ELF-1 (cell line): ENCODE measurements at regions not wholly inside any gene's neighbourhood (a gene's known extent, or its start where the extent isn't known, plus 50 kb on each side); places are given as distances from the start of the nearest gene placed in this dataset.

ENCODE experiments used
- DNase-seq: peaks from one replicate; pipeline ENCODE4 v3.0.0-alpha.2; 2016; ENCODE audit warnings: low read depth, low spot score

DNA sequence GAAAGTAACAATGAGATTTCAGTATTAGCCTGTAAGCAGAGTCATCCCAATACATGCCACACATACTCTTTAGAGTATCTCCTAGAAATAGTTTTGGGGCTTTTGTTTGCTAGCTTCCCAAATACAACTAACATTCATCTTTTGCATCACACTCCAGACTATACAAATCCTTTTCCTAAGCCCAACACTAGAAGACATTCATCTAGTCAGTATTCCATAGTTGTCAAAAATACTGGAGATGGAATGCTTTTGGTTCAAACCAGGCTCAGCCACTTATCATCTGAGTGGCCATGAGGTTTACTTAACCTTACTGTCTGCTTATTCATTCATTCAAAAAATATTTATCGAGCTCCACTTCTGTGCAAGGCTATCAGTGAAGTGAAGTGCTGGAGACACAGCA, 205.1 kb upstream of the SGCD start:
- DNase-seq = no peak

DNA sequence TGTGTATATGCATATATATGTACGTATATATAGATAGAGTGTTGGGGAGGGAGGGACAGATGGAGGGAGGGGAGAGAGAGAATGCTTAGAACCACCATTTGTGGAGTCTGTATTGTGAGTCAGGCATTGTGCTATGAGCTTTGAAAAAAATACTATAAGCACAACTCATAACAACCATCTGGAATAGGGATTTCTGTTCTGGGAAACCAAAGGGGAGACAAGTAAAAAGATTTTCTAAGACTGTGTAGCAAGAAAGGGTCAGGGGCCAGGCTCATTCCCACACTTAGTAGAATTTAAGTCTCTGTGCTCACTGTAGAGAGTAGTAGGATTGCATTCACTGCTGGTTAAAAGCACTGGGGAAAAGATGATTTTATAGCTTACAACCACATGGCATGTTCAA, 202.3 kb upstream of the SGCD start:
- DNase-seq = no peak

DNA sequence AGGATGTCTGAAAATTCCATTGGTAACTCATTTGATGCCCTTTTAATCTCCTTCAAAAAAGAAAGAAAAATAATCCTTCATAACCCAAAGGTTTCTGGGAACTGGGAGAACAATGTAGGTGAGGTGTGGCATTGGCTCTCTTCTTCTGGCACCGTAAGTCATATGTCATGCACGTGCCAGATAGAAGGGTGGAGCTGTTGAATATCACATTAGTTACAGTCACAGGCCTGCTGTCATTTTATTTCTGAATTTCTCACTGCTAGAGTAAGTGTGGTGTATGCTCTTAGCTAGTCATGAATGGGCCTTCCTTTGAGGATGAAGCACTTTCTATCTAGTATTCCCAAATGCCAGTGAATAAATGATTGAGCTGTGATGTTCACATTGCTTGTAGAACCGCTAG, 201.8 kb upstream of the SGCD start:
- no peak for DNase-seq

DNA sequence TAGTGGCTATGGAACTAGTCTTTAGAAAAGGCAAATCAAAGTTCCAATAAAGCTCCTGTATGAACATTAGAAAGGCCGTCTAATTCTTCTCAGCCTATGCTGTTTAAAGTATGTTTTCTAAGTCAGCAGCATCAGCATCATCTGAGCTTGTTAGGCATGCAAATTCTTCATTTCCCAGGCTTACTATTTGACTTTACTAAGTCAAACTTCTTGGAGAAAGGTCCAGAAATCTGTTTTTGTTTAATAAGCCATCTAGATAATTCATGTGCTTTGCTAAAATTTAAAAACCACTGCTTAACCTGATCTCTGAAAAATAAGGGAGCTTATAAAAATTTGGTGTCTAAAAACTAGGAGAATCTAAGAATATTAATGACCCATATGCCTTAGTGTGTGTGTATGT, 200.2 kb upstream of the SGCD start:
- no peak for DNase-seq

DNA sequence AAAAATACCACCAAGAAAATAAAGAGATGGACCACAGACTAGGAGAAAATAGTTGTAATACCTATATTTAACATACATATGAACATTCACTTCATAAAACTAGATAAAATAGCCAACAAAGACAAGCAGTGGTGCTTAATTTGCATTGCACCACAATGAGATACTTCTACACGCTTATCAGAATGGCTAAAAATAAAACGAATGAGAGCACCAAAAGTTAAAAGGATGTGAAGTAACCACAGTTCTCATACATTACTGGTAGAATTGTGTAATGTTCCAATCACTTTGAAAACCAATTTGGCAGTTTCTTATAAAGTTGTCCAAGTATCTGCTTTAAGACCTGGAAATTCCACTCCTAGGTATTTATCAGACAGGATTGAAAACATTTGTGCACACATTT, 198.9 kb upstream of the SGCD start:
- no peak for DNase-seq

DNA sequence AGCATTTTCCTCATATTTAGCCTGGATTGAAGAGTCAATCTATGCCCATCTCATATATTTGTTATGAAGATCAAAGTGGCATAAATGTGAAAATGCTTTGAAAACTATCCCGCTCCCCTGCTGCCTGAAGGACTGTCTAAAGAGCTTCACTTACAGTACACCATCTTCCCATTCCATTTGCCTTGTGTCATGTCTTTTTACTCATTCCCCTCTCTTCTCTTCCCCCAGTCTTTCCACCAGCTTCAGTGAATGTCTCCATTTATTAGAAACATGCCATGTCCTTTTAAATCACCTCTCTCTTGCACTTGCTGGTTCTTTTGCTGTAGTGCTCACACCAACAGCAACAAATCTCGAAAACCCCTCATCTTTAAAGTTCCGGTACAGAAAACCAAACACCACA, 192.7 kb upstream of the SGCD start:
- no peak for DNase-seq

DNA sequence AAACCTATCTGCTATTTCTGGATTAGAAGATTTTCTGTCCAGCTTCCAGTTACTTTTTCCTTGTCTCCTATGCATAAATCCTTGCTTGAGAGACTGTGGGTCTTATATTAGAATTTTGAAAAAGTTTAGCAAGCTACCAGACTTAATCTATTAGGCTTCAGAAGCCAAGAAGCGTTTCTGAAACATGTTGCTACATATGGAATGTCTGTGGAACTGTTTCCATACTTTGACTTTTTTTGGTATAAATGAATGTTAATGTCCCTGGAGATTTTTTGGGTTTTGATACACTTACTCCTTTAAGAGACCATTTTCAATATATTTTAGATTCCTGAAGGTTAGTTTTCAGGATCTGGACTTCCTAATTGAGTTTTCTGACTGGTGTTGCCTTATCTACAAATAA, 191.4 kb upstream of the SGCD start:
- DNase-seq = no peak

DNA sequence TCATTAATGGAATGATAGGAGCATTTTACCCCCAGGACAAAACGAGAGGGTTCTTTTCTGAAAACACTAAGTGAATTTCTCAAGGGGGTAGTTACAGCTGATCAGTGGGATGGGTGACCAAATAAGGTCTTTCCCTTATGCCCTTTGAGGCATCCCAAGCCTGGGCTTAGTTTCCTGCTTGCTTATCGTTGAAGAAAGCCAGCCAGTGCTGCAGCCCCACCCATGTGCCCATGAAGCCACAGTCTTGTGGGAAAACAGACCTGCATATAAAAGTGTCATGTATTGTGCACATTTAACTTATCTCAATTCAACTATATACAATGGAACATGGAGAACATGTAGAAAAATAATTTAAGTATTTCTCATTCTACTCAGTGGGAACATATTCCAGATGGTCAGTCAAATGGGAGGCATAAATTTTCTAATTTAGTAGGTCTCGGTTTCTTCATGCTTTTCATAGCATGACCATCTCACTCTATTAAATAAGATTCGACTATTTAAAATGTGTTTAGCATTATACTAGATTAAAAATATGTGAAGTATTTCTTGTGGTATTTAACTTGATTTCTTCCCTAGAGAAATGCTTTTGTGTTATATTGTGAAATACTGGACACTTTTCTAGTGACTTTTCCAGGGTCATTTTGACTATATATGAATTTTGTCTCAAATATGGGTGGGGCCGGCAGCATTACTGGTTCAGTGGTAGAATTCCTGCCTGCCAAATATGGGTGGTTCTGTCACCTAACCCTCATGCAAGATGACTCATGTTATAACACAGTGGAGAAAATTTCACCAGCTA, 189.7 kb upstream of the SGCD start:
- no peak for DNase-seq

DNA sequence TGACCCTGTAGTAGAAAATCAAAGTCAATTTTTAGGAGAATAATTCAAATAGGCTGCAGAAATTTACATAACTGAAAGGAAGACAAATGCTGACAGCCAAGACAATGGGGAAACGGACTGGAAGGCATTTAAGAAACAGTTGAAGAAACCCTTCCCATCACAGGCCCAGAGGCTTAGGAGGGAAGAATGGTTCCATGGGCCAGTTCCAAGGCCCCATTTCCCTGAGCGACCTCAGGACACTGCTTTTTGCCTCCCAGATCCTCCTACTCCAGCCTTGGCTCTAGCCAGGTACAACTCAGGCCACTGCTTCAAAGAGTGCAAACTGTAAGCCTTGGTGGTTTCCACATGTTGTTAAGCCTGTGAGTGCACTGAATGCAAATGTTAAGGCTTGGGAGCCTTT, 184.1 kb upstream of the SGCD start:
- DNase-seq = no peak

DNA sequence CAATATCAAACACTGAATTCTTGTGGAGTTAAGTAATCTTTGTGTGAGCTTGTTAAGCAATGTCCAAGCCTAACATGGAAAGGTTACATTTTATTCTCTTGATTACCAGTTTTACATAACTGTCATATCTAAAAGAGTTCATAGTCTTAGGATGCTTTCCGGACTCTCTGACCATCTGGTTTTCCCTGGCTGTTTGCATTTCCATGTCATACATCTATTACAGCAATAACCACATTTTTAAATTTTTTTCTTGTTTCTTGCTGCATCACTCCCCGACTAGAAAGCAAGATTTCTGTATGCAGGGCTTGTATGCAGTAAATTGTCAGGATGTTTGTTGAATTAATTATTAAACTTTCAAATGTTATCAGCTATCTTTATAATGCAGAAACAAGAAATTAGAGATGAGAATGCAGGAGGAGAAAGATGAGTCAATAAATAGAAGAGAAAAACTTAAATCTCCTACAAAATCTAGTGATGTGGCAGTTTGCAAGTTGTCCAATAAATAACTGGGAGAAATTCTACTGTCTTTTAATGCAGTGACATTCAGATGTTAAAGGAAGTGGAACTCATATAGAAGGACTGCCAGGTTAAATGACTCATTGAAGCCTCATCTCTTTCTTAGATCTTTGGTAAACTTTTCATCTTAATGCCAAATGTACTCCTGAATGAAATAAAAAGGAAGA, 179.6 kb upstream of the SGCD start:
- no peak for DNase-seq

DNA sequence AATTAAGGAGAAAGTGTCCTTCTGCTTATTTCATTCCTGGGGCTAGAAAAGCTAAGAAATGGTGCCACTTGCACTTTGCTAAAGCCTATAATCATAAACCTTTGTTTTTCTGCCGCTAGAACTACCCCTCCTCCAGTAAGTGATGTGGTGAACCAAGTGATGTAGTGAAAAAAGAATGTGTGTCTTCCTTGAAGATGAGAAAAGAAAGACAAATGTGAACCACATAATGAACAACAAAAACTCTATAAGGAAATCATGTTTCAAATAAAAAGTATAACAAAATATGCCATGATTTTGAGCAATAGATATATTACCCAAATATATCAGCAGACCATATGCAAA, 179.0 kb upstream of the SGCD start:
- DNase-seq = no peak

DNA sequence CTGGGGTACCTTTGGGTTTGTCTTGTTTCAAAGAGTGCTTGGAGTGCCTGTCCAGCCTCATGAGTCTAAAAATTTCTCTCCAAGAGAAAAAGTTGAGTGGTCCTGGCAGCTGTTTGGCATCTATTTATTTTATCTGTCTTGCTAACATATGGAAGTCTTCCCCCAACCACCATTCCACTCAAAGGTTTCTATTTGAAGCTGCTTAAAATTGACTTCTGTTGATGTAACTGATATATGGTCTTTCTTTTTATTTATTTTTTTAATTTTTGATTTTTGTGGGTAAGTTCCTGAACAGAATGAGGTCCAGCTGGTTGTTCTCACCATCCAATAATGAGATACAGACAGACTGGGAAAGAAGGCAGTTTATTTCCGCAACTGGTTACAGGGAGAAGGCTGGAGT, 178.7 kb upstream of the SGCD start:
- no peak for DNase-seq

DNA sequence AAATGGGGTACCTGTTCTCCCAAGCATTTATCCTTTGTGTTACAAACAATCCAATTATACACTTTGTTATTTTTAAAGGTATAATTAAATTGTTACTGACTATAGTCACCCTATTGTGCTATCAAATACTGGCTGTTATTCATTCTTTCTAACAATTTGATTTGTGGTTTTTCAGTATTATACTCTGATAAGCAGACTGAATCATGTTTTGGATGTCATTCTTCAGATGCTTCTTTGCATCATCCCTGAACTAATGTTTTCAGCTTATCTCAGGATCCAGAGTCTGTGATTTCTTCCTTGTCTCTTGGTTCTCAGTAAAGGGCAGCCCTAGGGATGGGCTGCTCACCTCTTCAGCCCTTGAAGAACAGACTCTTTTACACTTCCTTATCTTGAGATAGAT, 177.8 kb upstream of the SGCD start:
- no peak for DNase-seq

DNA sequence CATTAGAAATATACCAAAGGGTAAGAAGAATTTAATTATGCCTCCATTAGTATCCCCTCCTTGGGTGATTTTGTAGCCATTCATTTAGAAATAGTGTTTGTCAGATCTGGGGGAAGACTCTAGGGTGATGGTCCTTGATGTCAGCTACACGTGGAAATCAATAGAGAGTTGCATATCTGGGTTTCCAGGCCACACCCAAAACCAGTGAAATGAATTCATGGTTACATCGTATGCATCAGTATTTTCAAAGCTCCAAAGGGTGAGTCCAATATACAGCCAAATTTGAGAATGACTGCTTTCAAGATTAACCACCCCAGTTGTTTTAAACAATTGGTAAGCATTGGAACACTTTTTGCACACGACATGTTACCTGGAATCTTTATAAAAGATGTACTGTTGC, 173.4 kb upstream of the SGCD start:
- no peak for DNase-seq

DNA sequence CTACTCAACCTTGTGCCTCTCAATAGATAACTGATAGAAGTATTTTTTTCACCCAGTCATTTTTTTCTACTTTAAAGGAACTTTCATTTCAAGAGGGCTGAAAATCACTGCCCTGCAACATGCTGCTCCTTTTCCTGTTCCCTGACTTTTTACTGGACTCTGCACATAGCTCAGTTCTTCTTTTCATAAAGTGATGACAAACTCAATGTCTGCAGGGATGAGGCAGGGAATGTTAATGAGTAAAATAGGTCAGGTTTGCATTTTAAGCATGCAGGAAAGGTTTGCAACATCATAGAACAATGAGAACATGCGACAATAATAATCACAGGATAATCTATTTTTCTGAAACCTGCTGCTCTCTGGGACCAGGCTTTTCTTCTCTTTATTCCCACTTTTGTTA, 172.2 kb upstream of the SGCD start:
- no peak for DNase-seq

DNA sequence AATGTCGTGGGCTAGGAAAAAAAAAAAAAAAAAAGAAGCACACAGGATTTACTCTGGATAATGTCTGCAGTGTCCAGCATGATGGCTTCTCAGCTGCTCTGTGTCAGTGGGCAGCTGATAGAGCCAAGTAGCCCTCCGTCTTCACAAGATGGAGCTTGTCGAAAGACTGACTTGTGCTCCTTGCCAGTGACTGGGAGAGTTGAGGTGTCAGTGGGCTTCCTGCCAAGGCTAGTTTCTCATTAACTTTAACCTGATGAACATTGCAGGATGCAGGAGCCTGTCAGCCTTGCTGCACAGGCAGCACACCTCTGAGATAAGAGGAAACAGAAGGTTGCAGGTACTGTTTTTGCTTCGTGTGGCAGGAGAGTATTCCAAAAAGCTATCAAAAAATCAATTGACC, 171.4 kb upstream of the SGCD start:
- no peak for DNase-seq

DNA sequence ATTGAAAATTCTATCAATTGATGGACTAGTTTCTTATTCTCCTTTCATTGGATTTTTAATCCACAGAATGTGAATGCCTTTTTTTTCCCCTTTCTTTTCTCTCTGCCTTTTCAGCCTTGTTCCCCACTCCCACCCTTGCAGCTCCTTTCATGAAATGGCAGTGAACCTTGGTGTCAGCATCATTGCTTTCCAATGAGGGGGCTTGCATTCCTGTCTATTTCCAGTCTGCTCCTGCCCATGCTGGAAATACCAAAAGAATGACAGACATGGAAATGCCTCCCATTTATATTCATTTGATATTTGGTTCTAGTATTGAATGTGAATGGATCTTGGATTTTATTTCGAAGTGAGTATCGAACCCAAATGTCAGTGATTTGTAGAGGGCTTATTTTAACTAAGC, 162.7 kb upstream of the SGCD start:
- DNase-seq = no peak

DNA sequence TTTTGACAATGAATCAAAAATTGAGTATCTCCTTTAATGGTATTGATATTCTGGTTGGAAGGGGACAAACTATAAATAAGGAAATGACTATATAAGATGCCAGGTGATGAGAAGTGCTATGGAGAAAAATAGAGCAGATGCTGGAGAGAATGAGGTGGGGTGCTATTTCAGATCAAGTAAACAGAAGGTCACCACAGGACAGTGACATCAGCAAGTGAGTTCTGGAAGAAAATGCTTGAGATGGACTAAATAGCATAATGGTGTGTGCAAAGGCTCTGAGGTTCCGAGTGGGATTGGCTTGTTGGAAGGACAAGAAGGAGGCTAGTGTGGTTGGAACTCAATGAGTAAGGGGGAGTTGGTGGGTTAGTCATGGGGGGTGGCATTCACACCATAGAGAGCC, 157.5 kb upstream of the SGCD start:
- no peak for DNase-seq

DNA sequence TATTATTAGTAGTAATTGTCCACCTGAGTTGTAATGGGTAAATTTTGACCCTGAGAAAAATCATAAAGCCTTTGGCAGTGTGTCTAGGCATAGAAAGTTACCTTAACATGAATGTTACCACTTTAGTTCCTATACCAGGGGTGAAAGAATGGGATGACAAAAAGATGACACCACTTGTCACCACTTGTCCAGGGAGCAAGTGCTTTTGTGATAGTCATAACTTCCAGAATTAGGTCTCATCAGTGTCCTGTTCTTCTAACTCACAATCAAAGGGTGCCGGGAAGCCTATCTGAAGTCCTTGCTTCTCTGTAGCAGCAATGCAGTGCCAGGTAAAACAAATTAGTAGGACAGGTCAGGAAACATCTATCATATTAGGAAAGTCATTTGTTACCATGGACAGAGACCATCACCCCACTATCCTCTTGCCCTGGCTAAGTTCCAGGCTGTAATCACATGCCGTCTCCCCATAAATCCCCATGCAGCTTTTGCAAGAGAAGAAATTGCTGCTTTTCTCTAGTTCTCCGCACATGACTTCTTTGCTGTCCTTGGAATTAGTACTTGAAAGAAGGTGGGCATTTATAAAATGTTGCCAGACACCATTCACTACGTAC, 156.5 kb upstream of the SGCD start:
- no peak for DNase-seq

DNA sequence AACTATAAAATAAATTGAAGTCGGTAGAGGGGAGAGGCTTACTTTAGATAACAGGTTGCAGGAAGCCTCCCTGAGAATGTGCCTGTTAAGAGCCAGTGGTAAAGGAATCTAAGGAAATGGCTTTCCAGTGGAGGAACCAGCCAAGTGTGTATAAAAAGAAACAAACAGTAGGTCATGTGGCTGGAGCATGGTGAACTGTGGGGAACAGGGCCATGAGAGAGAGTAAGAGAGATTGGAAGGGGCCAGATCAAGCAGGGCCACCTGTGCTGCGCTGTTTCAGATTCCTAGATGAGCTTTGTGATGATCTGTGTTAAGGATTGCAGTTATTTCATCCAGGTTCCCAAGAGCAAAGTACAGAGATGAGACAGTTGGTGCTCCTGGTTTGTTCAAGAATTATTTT, 152.7 kb upstream of the SGCD start:
- DNase-seq = no peak

DNA sequence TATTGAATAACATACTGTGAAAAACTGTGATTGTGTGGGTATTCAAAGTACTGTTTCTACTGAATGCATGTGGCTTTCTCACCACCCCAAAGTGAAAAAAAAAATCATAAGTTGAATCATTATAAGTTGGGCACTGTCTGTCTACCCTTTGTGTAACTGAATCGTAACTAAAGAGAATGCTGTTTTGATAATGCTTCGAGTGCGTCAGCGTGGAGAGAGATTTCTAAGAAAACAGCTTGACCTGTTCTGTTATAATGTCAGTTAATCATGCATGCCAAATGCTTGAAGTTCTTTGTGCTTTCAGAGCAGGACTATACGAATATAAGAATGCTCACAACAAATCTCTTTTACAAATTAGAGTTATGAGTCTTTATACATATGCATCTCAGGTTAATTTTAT, 148.8 kb upstream of the SGCD start:
- DNase-seq = no peak

DNA sequence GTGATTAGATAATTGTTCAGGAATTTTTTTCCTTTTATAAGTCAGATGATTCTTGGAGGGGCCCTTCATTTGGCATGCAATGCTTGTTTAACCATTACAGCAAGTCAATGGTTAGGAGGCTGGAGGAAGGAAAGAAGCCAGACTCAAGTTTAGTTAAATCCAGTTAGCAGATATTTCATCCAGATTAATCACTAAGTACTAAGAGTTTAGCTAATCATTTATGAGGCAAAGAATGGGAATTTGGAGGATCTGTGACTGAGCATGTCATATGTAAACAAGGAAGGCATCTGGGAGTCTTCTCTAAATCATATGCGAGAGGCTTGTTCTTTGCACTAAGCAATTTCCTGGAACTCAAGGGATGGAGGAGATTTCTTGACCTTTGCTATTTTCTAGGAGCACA, 145.3 kb upstream of the SGCD start:
- no peak for DNase-seq
